ENCODE measurements at regions not wholly inside any gene's neighbourhood (a gene's known extent, or its start where the extent isn't known, plus 50 kb on each side); places are given as distances from the start of the nearest gene placed in this dataset.

- TF ChIP-seq CTCF (conservative IDR thresholded peaks at IDR 0.05; ENCODE audit: low read depth, low read length) (no peak), POLR2A (IDR thresholded peaks at IDR 0.05; ENCODE audit: low read depth, low read length) (no peak), BHLHE40 (IDR thresholded peaks at IDR 0.05; ENCODE audit: low read depth, low read length) (no peak), RAD21 (IDR thresholded peaks at IDR 0.05; ENCODE audit: low read length) (no peak), ELK1 (IDR thresholded peaks at IDR 0.05; ENCODE audit: borderline replicate concordance, low read depth, low read length) (no peak)
Measured at GRCh38 chr15:35211240-35211902, 126.3 kb upstream of the NANOGP8 start.
